Esophagus (tissue), 2 donors: ENCODE measurements at regions not wholly inside any gene's neighbourhood (a gene's known extent, or its start where the extent isn't known, plus 50 kb on each side); places are given as distances from the start of the nearest gene placed in this dataset.

Experiments
- H3K27ac ChIP-seq, 2 donors: one replicate each; pipeline ENCODE4 v1.5.1; 2013; ENCODE audit warnings: low read depth in 2 of 2, mild to moderate bottlenecking in 2 of 2, inconsistent platforms in 1 of 2, low read length in 1 of 2, moderate library complexity in 1 of 2
- H3K27me3 ChIP-seq, 2 donors: one replicate each; pipeline ENCODE4 v1.6.1; 2013; ENCODE audit warnings: low read length in 2 of 2, control low read depth in 1 of 2, mild to moderate bottlenecking in 1 of 2; ENCODE audit not compliant: insufficient read depth in 2 of 2, control insufficient read depth in 1 of 2
- H3K36me3 ChIP-seq, 2 donors: one replicate each; pipeline ENCODE4 v1.6.1; 2013; ENCODE audit warnings: low read length in 1 of 2; ENCODE audit not compliant: control insufficient read depth in 2 of 2, insufficient read depth in 2 of 2
- H3K4me1 ChIP-seq, 2 donors: one replicate each; pipeline ENCODE4 v1.6.1; 2013; ENCODE audit warnings: low read length in 1 of 2; ENCODE audit not compliant: control insufficient read depth in 2 of 2, insufficient read depth in 2 of 2
- H3K4me3 ChIP-seq, 2 donors: one replicate each; pipeline ENCODE4 v1.5.1; 2013; ENCODE audit warnings: low read length in 2 of 2, mild to moderate bottlenecking in 2 of 2, low read depth in 1 of 2, moderate library complexity in 1 of 2
- H3K9me3 ChIP-seq, 2 donors: one replicate each; pipeline ENCODE4 v1.6.1; 2013; ENCODE audit warnings: mild to moderate bottlenecking in 2 of 2, low read depth in 1 of 2, low read length in 1 of 2, moderate library complexity in 1 of 2; ENCODE audit not compliant: control insufficient read depth in 2 of 2, insufficient read depth in 1 of 2
- WGBS, 2 donors: extraction: QIAGEN DNeasy Blood & Tissue Kit; methylation state at CpG; one replicate each; pipeline ENCODE4 v1.1.7; 2013; 5-methylcytosine and 5-hydroxymethylcytosine counted together
- donor health status: healthy with polysubstance abuse.
- donor health status: Bipolar disorder and iron deficiency.

DNA sequence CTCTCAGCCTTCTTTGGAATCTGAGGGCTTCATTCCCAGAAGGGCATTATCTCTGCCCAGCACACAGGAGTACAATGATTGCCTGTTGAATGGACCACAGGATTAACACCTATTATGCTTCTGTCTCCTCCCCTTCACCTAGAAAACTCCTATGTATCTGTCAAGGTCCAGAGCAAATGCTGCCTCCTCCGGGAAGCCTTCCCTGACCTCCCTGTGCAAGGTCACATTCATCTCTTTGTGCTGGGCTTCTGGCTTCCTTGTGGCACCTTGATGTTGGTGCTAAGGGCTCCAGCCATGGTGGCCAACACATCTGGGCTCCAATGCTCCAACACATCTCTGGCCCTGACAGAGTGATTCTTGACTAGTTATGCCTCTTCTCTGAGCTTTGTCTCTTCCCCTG is 49.9 kb upstream of the ATP2B2 start:
- Histone ChIP-seq H3K4me3 (no peak overlapping the region), H3K27ac (no peak overlapping the region), H3K9me3 (no peaks in the 10 kb centered on the region), H3K36me3 (no peaks in the 10 kb centered on the region), H3K27me3 (no peaks in the 10 kb centered on the region), H3K4me1 (peaks cover 0 to 4% of the 10 kb centered on the region in 2 donors)
- WGBS, 2 donors, result 76 to 82% methylated on average over 1 of the region's 1 CpG

DNA sequence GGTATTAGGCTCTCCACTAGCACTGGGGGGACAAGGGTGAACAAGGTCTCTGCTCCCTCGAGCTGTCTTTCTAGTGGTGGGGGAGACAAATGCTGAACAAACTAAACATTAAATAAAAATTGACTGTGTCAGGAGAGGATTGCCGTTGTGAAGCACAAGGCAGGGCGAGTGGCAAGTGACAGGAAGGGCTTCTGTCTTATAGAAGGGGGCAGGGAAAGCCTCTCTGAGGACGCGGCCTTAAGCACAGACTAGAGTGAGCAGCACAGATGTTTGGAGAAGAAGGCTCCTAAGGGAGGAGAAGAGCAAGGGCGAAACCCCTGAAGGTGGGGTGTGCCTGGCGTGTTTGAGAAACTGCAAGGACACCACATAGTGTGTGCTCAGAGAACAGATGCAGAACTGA is 50.9 kb upstream of the ATP2B2 start:
- no peaks in the 10 kb centered on the region for H3K9me3 ChIP-seq
- no peaks in the 10 kb centered on the region for H3K36me3 ChIP-seq
- no peaks in the 10 kb centered on the region for H3K27me3 ChIP-seq
- no peak overlapping the region for H3K4me3 ChIP-seq
- H3K27ac ChIP-seq, result no peak overlapping the region
- peaks cover 0 to 4% of the 10 kb centered on the region in 2 donors for H3K4me1 ChIP-seq
- 65 to 69% methylated on average over 7 of the region's 7 CpGs for WGBS, 2 donors

DNA sequence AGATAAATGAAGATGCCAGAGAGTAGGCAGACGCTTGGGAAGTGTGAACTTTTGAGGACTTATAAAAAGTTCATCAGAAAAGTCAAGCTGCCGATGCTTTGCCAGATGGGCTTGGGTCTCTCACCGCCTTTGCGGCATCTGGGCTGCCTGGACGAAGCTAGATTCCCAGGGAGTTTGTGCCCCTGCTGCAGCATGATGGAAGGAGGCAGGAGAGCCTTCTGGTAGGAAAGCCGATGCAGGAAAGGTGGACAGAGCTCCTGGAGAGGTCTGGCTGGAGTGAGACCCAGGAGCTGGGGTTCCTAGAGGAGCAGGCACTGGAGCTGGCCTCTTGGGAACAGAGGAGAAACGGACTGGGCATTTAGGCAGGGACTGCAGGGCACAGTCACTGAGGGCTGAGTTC is 51.9 kb upstream of the ATP2B2 start:
- H3K9me3 ChIP-seq, result no peaks in the 10 kb centered on the region
- H3K27me3 ChIP-seq, result no peaks in the 10 kb centered on the region
- H3K4me3 ChIP-seq, result no peak overlapping the region
- no peaks in the 10 kb centered on the region for H3K4me1 ChIP-seq
- no peaks in the 10 kb centered on the region for H3K36me3 ChIP-seq
- 79% methylated on average over 7 of the region's 7 CpGs for WGBS, 2 donors
- H3K27ac ChIP-seq, result no peak overlapping the region

DNA sequence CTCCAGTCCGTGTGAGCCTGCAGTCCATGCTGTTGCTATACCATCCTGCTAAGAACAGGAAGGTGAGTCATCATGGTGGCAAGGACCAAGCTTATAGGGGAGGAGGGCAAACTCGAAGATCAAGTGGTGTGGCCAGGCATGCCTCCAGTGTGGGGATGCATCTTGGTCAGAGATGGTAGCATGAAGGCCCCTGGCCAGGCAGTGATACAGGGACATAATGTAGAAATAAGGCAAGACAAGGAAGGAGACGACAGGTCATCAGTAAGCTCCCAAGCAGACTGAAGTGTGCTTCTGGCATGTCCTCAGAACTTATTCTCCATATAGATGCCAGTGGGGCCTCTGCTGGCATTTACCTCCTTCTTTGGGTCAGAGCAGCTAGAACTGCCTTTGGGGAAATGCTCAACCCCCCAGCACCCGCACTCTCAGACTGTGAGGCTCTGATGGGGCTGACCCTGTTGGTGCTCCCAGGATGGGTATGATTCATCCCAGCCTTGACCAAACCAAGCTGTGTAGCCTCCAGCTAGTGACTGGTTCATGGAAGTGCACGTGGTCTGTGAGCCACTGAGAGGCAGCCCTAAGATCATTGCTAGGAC is 52.5 kb upstream of the ATP2B2 start:
- Histone ChIP-seq H3K36me3 (no peaks in the 10 kb centered on the region), H3K27me3 (no peaks in the 10 kb centered on the region), H3K4me1 (no peaks in the 10 kb centered on the region), H3K27ac (no peak overlapping the region), H3K9me3 (no peaks in the 10 kb centered on the region), H3K4me3 (no peak overlapping the region)
- WGBS, 2 donors, result 54 to 55% methylated on average over 5 of the region's 5 CpGs

- Histone ChIP-seq H3K27me3 (no peaks in the 10 kb centered on the region), H3K4me3 (no peak overlapping the region), H3K4me1 (no peaks in the 10 kb centered on the region), H3K27ac (no peak overlapping the region), H3K36me3 (no peaks in the 10 kb centered on the region), H3K9me3 (no peaks in the 10 kb centered on the region)
- 40 to 44% methylated on average over 4 of the region's 4 CpGs for WGBS, 2 donors
These were observed 53.4 kb upstream of the ATP2B2 start for GRCh38 chr3:10558736-10559135.

- Histone ChIP-seq H3K9me3 (no peaks in the 10 kb centered on the region), H3K27ac (no peak overlapping the region), H3K4me3 (no peak overlapping the region), H3K27me3 (peaks cover 0 to 5% of the 10 kb centered on the region in 2 donors), H3K36me3 (no peaks in the 10 kb centered on the region), H3K4me1 (no peaks in the 10 kb centered on the region)
- WGBS, 2 donors, result 80 to 83% methylated on average over 14 of the region's 14 CpGs
These were observed 54.9 kb upstream of the ATP2B2 start for GRCh38 chr3:10560060-10560861.

GRCh38 chr3:10561162-10561945 is 56.0 kb upstream of the ATP2B2 start:
- peaks cover 0 to 5% of the 10 kb centered on the region in 2 donors for H3K27me3 ChIP-seq
- H3K27ac ChIP-seq, result no peak overlapping the region
- no peaks in the 10 kb centered on the region for H3K4me1 ChIP-seq
- WGBS, 2 donors, result 69 to 72% methylated on average over 7 of the region's 7 CpGs
- no peaks in the 10 kb centered on the region for H3K9me3 ChIP-seq
- H3K36me3 ChIP-seq, result no peaks in the 10 kb centered on the region
- no peak overlapping the region for H3K4me3 ChIP-seq

- no peaks in the 10 kb centered on the region for H3K9me3 ChIP-seq
- H3K27ac ChIP-seq, result no peak overlapping the region
- H3K4me3 ChIP-seq, result no peak overlapping the region
- H3K27me3 ChIP-seq, result peaks cover 0 to 5% of the 10 kb centered on the region in 2 donors
- H3K36me3 ChIP-seq, result no peaks in the 10 kb centered on the region
- no peaks in the 10 kb centered on the region for H3K4me1 ChIP-seq
- WGBS, 2 donors, result 70 to 72% methylated on average over 4 of the region's 4 CpGs
These were observed 56.7 kb upstream of the ATP2B2 start for GRCh38 chr3:10561946-10562560.

DNA sequence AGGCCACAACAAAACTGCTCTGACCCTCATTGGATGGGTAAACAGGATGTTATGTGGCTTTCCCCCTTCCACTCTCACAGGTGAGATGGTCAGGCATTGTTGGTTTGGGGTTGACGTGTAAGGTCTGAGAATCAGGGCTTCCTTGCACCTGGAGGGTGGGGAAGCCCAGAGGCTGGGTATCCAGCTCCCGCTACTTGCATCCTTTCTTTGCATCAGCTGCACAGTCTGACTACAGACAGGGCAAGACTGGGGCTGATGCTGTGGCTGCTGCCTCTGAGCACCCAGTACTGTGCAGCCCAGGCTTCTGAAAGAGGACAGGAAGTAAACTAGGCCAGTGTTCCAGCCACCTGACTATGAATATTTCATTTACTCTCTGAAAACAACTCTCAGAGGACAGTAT is 58.0 kb upstream of the ATP2B2 start:
- peaks cover 0 to 5% of the 10 kb centered on the region in 2 donors for H3K27me3 ChIP-seq
- H3K27ac ChIP-seq, result no peak overlapping the region
- WGBS, 2 donors, result 76 to 82% methylated on average over 2 of the region's 2 CpGs
- no peaks in the 10 kb centered on the region for H3K9me3 ChIP-seq
- no peak overlapping the region for H3K4me3 ChIP-seq
- H3K4me1 ChIP-seq, result no peaks in the 10 kb centered on the region
- no peaks in the 10 kb centered on the region for H3K36me3 ChIP-seq
